H1 (cell line): ENCODE measurements at regions not wholly inside any gene's neighbourhood (a gene's known extent, or its start where the extent isn't known, plus 50 kb on each side); places are given as distances from the start of the nearest gene placed in this dataset.

Source experiments
- CTCF ChIA-PET: fragments of 300-600 bp; sonication (Branson Sonifier 250); formaldehyde crosslinking; loops from one replicate; lab custom pipeline; 2021; ENCODE audit not compliant: partially characterized antibody; lab: Charles Lee
- POLR2A ChIA-PET: fragments of 300-600 bp; sonication (Branson Sonifier 250); formaldehyde crosslinking; loops from one replicate; lab custom pipeline; 2021; ENCODE audit warnings: inconsistent platforms; ENCODE audit not compliant: partially characterized antibody; lab: Charles Lee
- DNase-seq, 2 experiments: peaks; one replicate each; pipeline versions ENCODE4 v3.0.0 to v3.0.0-alpha.2; 2010 to 2022; ENCODE audit warnings: low spot score in 2 of 2, low read depth in 1 of 2, mixed read lengths in 1 of 2
- FAIRE-seq: peaks from 2 replicates; lab custom pipeline; 2011; peaks lifted over from hg19 to GRCh38; lab: Jason Lieb, UNC
- H2AFZ ChIP-seq: 2 replicates; pipeline ENCODE4 v1.8.1; 2012; ENCODE audit warnings: low read length, inconsistent platforms
- H2AK5ac ChIP-seq: 2 replicates; pipeline ENCODE4 v1.6.1; 2013; ENCODE audit warnings: low read depth, low read length
- H2BK120ac ChIP-seq: replicated peaks from 2 replicates; pipeline ENCODE3; 2013; ENCODE audit warnings: low read depth, low read length, inconsistent platforms
- H2BK12ac ChIP-seq: 2 replicates; pipeline ENCODE4 v1.6.1; 2013; ENCODE audit warnings: low read depth, low read length
- H2BK15ac ChIP-seq: 2 replicates; pipeline ENCODE4 v1.6.1; 2013; ENCODE audit warnings: low read length
- H2BK20ac ChIP-seq: 2 replicates; pipeline ENCODE4 v1.6.1; 2013; ENCODE audit warnings: low read length
- H2BK5ac ChIP-seq: 2 replicates; pipeline ENCODE4 v1.6.1; 2013; ENCODE audit warnings: low read depth, low read length
- H3K14ac ChIP-seq: 2 replicates; pipeline ENCODE4 v1.6.1; 2013; ENCODE audit warnings: inconsistent platforms; ENCODE audit not compliant: insufficient read length
- H3K18ac ChIP-seq: 2 replicates; pipeline ENCODE4 v1.6.1; 2013; ENCODE audit warnings: low read length; ENCODE audit errors: extremely low read depth
- H3K23ac ChIP-seq: 2 replicates; pipeline ENCODE4 v1.6.1; 2013; ENCODE audit warnings: inconsistent platforms; ENCODE audit not compliant: insufficient read length
- H3K23me2 ChIP-seq: 2 replicates; pipeline ENCODE4 v1.6.1; 2013; ENCODE audit warnings: low read depth, low read length
- H3K27ac ChIP-seq: 2 replicates; pipeline ENCODE4 v1.6.1; 2011; ENCODE audit warnings: low read depth, low read length, inconsistent platforms
- H3K27me3 ChIP-seq, 4 experiments: replicated peaks in 1 of 4; 1 replicate in 1 of 4; 2 replicates in 3 of 4; pipeline versions ENCODE4 v1.6.1 to v1.8.1; 2011 to 2013; ENCODE audit warnings: low read length in 3 of 4, mild to moderate bottlenecking in 3 of 4, inconsistent platforms in 2 of 4, mixed read lengths in 2 of 4, moderate library complexity in 1 of 4; ENCODE audit not compliant: control insufficient read depth in 3 of 4, insufficient read depth in 3 of 4; ENCODE audit errors: extremely low read depth in 1 of 4
- H3K36me3 ChIP-seq, 4 experiments: 2 replicates each; pipeline versions ENCODE4 v1.6.1 to v1.8.1; 2011 to 2013; ENCODE audit warnings: mild to moderate bottlenecking in 4 of 4, low read length in 3 of 4, moderate library complexity in 2 of 4, control low read depth in 1 of 4, inconsistent platforms in 1 of 4; ENCODE audit not compliant: insufficient read depth in 4 of 4, control insufficient read depth in 2 of 4
- H3K4ac ChIP-seq: replicated peaks from 2 replicates; pipeline ENCODE3; 2013; ENCODE audit warnings: low read length, low read depth, mixed read lengths, inconsistent platforms; ENCODE audit not compliant: insufficient read length
- H3K4me1 ChIP-seq, 4 experiments: replicated peaks in 1 of 4; 1 replicate in 1 of 4; 2 replicates in 3 of 4; pipeline versions ENCODE4 v1.6.1 to v1.8.1; 2011 to 2013; ENCODE audit warnings: low read length in 3 of 4, inconsistent platforms in 2 of 4, mixed read lengths in 1 of 4; ENCODE audit not compliant: insufficient read depth in 4 of 4, control insufficient read depth in 3 of 4
- H3K4me2 ChIP-seq, 2 experiments: 2 replicates each; pipeline versions ENCODE4 v1.6.1 to v1.8.1; 2011 to 2013; ENCODE audit warnings: low read depth in 2 of 2, low read length in 2 of 2, control low read depth in 1 of 2, inconsistent platforms in 1 of 2, mild to moderate bottlenecking in 1 of 2; ENCODE audit not compliant: insufficient read depth in 1 of 2
- H3K4me3 ChIP-seq, 4 experiments: fragments of 200-600, 300-600 bp in 1 of 4; sonication (generic), shearing (Covaris generic), sonication (Bioruptor Twin) in 1 of 4; 2 replicates each; pipeline versions ENCODE4 v1.5.1 to v1.8.1; 2011 to 2016; ENCODE audit warnings: low read length in 4 of 4, low read depth in 3 of 4, control low read depth in 2 of 4, inconsistent platforms in 2 of 4, mild to moderate bottlenecking in 2 of 4, mixed read lengths in 1 of 4, moderate library complexity in 1 of 4; ENCODE audit not compliant: insufficient read depth in 2 of 4; ENCODE audit errors: extremely low read depth in 1 of 4
- H3K56ac ChIP-seq: replicated peaks from 2 replicates; pipeline ENCODE3; 2013; ENCODE audit warnings: low read depth, mild to moderate bottlenecking, mixed read lengths, low read length, inconsistent platforms; ENCODE audit not compliant: insufficient read length
- H3K79me1 ChIP-seq: 2 replicates; pipeline ENCODE4 v1.6.1; 2013; ENCODE audit warnings: low read depth, low read length, control low read depth
- H3K79me2 ChIP-seq, 2 experiments: 2 replicates each; pipeline versions ENCODE4 v1.6.1 to v1.8.1; 2012 to 2013; ENCODE audit warnings: low read length in 2 of 2, mild to moderate bottlenecking in 2 of 2, inconsistent platforms in 1 of 2; ENCODE audit not compliant: insufficient read depth in 2 of 2, control insufficient read depth in 1 of 2
- H3K9ac ChIP-seq, 4 experiments: replicated peaks in 1 of 4; 1 replicate in 1 of 4; 2 replicates in 3 of 4; pipeline versions ENCODE4 v1.6.1 to v1.8.1; 2011 to 2013; ENCODE audit warnings: low read depth in 3 of 4, low read length in 3 of 4, control low read depth in 2 of 4, mild to moderate bottlenecking in 2 of 4, moderate library complexity in 2 of 4, inconsistent platforms in 1 of 4; ENCODE audit errors: extremely low read depth in 1 of 4
- H3K9me3 ChIP-seq, 2 experiments: 2 replicates each; pipeline versions ENCODE4 v1.6.1 to v1.8.1; 2012 to 2013; ENCODE audit warnings: mild to moderate bottlenecking in 2 of 2, moderate library complexity in 2 of 2, control low read depth in 1 of 2, inconsistent platforms in 1 of 2, low read depth in 1 of 2, low read length in 1 of 2, mixed read lengths in 1 of 2; ENCODE audit not compliant: insufficient read depth in 2 of 2
- H4K20me1 ChIP-seq, 2 experiments: replicated peaks in 1 of 2; 2 replicates each; pipeline versions ENCODE3 to v1.8.1; 2011 to 2013; ENCODE audit warnings: inconsistent platforms in 2 of 2, low read length in 2 of 2, mild to moderate bottlenecking in 1 of 2; ENCODE audit not compliant: insufficient read depth in 2 of 2, control insufficient read depth in 1 of 2
- H4K5ac ChIP-seq: 2 replicates; pipeline ENCODE4 v1.6.1; 2013; ENCODE audit warnings: low read length, low read depth, mixed read lengths, inconsistent platforms; ENCODE audit not compliant: insufficient read length
- H4K8ac ChIP-seq: 2 replicates; pipeline ENCODE4 v1.8.0; 2013; ENCODE audit warnings: mild to moderate bottlenecking, moderate library complexity, low read length, inconsistent platforms; ENCODE audit not compliant: insufficient read depth; ENCODE audit errors: extremely low read depth
- H4K91ac ChIP-seq: replicated peaks from 2 replicates; pipeline ENCODE3; 2013; ENCODE audit warnings: low read length, mixed read lengths, inconsistent platforms; ENCODE audit not compliant: insufficient read length
- ASH2L ChIP-seq: fragments of 200-600, 300-600 bp; sonication (generic); IDR thresholded peaks from one replicate; pipeline ENCODE4 v1.7.1; 2017; ENCODE audit warnings: low read length
- ATF3 ChIP-seq: IDR thresholded peaks from 2 replicates; pipeline ENCODE4 v1.6.1; 2011; ENCODE audit warnings: low read depth, mild to moderate bottlenecking, low read length; ENCODE audit not compliant: insufficient read depth
- BCL11A ChIP-seq, 2 experiments: IDR thresholded peaks; one replicate each; pipeline ENCODE4 v1.6.1; 2011; ENCODE audit warnings: low read depth in 2 of 2, low read length in 2 of 2, mild to moderate bottlenecking in 2 of 2
- CBX5 ChIP-seq: fragments of 300-800, 300-1000 bp; sonication (generic); IDR thresholded peaks from 2 replicates; pipeline ENCODE4 v1.7.1; 2016; ENCODE audit warnings: antibody characterized with exemption, low read length, low read depth
- EP300 ChIP-seq, 2 experiments: IDR thresholded peaks; 1 replicate in 1 of 2; 2 replicates in 1 of 2; pipeline ENCODE4 v1.6.1; 2011 to 2012; ENCODE audit warnings: low read depth in 2 of 2, low read length in 2 of 2, mild to moderate bottlenecking in 2 of 2, borderline replicate concordance in 1 of 2, inconsistent platforms in 1 of 2, moderate library complexity in 1 of 2
- HDAC6 ChIP-seq: IDR thresholded peaks from one replicate; pipeline ENCODE4 v1.7.1; 2012; ENCODE audit warnings: low read depth, mild to moderate bottlenecking, inconsistent platforms, low read length, moderate library complexity
- JUND ChIP-seq: IDR thresholded peaks from 2 replicates; pipeline ENCODE4 v1.6.1; 2011; ENCODE audit warnings: mild to moderate bottlenecking, improper control_type of control experiment, low read length
- NRF1 ChIP-seq: IDR thresholded peaks from 2 replicates; pipeline ENCODE4 v1.6.1; 2011; ENCODE audit warnings: mild to moderate bottlenecking, low read depth, low read length, improper control_type of control experiment
- PHF8 ChIP-seq: fragments of 200-600 bp; sonication (generic); conservative IDR thresholded peaks from 2 replicates; pipeline ENCODE4 v1.7.1; 2012; ENCODE audit warnings: low read depth, mild to moderate bottlenecking, inconsistent platforms, low read length, moderate library complexity
- SAP30 ChIP-seq: fragments of 300-600 bp; sonication (generic); IDR thresholded peaks from 2 replicates; pipeline ENCODE4 v1.7.1; 2012; ENCODE audit warnings: low read length, moderate library complexity, mild to moderate bottlenecking, inconsistent platforms; ENCODE audit not compliant: insufficient read depth, insufficient replicate concordance
- SP4 ChIP-seq: IDR thresholded peaks from 2 replicates; pipeline ENCODE4 v1.6.1; 2012; ENCODE audit warnings: low read length, inconsistent platforms
- TAF7 ChIP-seq: optimal IDR thresholded peaks from 2 replicates; pipeline ENCODE3; 2011; ENCODE audit warnings: low read depth, mild to moderate bottlenecking, inconsistent platforms, low read length, moderate library complexity, borderline replicate concordance
- WGBS, 2 experiments: shearing (Covaris generic) in 1 of 2; methylation state at CpG; one replicate each; pipeline versions ENCODE4 v1.1.6 to v1.1.7; 2013 to 2015; ENCODE audit warnings: low lambda C conversion rate in 2 of 2, mixed read lengths in 2 of 2, inconsistent platforms in 1 of 2, low coverage in 1 of 2, missing lambda C conversion rate in 1 of 2; ENCODE audit not compliant: insufficient replicate concordance in 2 of 2, insufficient coverage in 1 of 2, insufficient read length in 1 of 2; ENCODE audit errors: extremely low coverage in 1 of 2, missing lambda C conversion rate in 1 of 2; 5-methylcytosine and 5-hydroxymethylcytosine counted together

- Histone ChIP-seq H3K4ac (no peak overlapping the region), H2BK20ac (no peak overlapping the region), H3K4me3 (no peak overlapping the region), H2AFZ (no peak overlapping the region), H3K23ac (no peak overlapping the region), H4K20me1 (no peaks in the 10 kb centered on the region), H2AK5ac (no peak overlapping the region), H3K18ac (no peak overlapping the region), H3K56ac (no peak overlapping the region), H3K27ac (no peak overlapping the region), H3K4me2 (no peak overlapping the region), H3K79me2 (no peaks in the 10 kb centered on the region), H3K14ac (no peak overlapping the region), H3K27me3 (no peaks in the 10 kb centered on the region), H2BK12ac (no peak overlapping the region), H3K36me3 (no peaks in the 10 kb centered on the region), H3K9ac (no peak overlapping the region), H3K23me2 (no peaks in the 10 kb centered on the region; the same call in 1 of the 2 replicates), H4K5ac (no peak overlapping the region), H3K4me1 (peaks cover 0 to 6% (median 2%) of the 10 kb centered on the region in 4 experiments; a peak in 2 of 7 replicates), H3K9me3 (no peaks in the 10 kb centered on the region), H2BK120ac (no peak overlapping the region), H2BK15ac (no peak overlapping the region), H3K79me1 (no peaks in the 10 kb centered on the region), H4K8ac (no peak overlapping the region), H2BK5ac (no peak overlapping the region), H4K91ac (no peak overlapping the region)
- POLR2A ChIA-PET, result interaction anchor here (0.6 to 0.7 kb wide), 2 partner anchors 272 to 646 kb away, joined by 3 read pairs; no protein-coding TSS in a partner anchor
- WGBS, 2 experiments, result 94% methylated on average over 1 of the region's 1 CpG; no CpG with 5 or more reads in 1 of the 2 experiments
- TF ChIP-seq SAP30, result no peak
- TF ChIP-seq EP300 (IDR thresholded peaks at IDR 0.05; ENCODE audit: borderline replicate concordance in 1 of 2, low read depth in 2 of 2, low read length in 2 of 2), result no peak
- no peak for TF ChIP-seq NRF1
- TF ChIP-seq PHF8, result no peak
- TF ChIP-seq ATF3, result no peak
- TF ChIP-seq CBX5, result no peak
- TF ChIP-seq SP4, result no peak
- no peak for TF ChIP-seq BCL11A (IDR thresholded peaks at IDR 0.05; ENCODE audit: low read depth in 2 of 2, low read length in 2 of 2)
- TF ChIP-seq HDAC6, result no peak
- TF ChIP-seq ASH2L, result no peak
- TF ChIP-seq TAF7, result no peak
- no peak for TF ChIP-seq JUND
- FAIRE-seq (no peak), DNase-seq (no peak)
- CTCF ChIA-PET, result interaction anchor here (1.3 kb wide), 1 partner anchor 289 kb away, joined by 4 read pairs; no protein-coding TSS in a partner anchor
Observed at GRCh38 chr4:81359207-81359606, 112.5 kb downstream of the RASGEF1B start.
